ENCODE measurements at regions not wholly inside any gene's neighbourhood (a gene's known extent, or its start where the extent isn't known, plus 50 kb on each side); places are given as distances from the start of the nearest gene placed in this dataset.

DNA sequence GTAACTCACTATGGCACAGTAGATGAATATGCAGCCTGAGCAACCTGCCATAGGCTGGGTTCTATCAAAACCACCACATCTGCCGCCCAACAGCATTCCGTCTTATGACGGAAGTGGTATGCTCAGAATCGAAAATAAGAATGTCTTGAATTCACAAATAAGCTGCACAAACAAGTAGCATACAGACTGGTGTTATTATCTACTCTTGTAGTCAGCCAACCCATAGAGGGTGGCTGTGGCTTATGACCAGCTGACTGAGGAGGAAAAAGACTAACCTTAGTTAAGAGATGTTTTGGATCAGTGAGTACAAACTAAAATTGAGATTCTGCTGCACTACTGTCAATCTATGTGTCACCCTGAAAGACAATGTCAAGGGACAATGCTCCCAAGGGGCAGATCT lies 1255.1 kb upstream of the EYS start:
- DNase-seq (ENCODE audit: low spot score) = no peak
- ATAC-seq (ENCODE audit: low FRiP score) = no peak
- TF ChIP-seq, protein P1, sequence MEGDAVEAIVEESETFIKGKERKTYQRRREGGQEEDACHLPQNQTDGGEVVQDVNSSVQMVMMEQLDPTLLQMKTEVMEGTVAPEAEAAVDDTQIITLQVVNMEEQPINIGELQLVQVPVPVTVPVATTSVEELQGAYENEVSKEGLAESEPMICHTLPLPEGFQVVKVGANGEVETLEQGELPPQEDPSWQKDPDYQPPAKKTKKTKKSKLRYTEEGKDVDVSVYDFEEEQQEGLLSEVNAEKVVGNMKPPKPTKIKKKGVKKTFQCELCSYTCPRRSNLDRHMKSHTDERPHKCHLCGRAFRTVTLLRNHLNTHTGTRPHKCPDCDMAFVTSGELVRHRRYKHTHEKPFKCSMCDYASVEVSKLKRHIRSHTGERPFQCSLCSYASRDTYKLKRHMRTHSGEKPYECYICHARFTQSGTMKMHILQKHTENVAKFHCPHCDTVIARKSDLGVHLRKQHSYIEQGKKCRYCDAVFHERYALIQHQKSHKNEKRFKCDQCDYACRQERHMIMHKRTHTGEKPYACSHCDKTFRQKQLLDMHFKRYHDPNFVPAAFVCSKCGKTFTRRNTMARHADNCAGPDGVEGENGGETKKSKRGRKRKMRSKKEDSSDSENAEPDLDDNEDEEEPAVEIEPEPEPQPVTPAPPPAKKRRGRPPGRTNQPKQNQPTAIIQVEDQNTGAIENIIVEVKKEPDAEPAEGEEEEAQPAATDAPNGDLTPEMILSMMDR (IDR thresholded peaks at IDR 0.05) = no peak

DNA sequence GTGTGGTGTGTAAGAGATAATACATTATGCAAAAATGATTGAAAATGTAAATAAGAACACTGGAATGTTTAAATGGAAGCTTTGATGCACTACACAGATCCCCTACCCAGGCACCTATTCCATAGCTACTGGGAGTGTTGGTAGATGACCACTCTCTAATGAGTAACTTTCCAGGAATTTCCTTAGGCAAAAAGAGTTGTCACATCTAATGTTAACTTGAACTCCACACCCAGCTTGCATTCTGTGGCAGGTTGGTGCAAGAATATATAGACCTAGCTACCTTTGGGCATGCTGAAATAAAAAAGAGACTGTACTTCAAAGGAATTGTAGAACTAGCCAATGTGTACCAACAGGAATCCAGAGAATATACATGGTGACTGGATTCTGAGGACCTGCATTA lies 1254.2 kb upstream of the EYS start:
- TF ChIP-seq, protein P1 (IDR thresholded peaks at IDR 0.05) = no peak
- ATAC-seq (ENCODE audit: low FRiP score) (no peak), DNase-seq (ENCODE audit: low spot score) (no peak)

DNA sequence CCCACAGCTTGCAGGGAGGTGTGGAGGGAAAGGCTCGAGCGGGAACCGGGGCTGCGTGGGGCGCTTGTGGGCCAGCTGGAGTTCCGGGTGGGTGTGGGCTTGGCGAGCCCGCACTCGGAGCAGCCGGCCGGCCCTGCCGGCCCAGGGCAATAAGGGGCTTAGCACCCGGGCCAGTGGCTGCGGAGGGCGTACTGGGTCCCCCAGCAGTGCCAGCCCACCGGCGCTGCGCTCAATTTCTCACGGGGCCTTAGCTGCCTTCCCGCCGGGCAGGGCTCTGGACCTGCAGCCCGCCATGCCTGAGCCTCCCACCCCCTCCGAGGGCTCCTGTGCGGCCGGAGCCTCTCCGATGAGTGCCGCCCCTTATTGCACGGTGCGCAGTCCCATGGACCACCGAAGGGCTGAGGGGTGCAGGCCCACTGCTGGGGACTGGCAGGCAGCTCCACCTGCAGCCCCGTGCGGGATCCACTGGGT lies 1242.2 kb upstream of the EYS start:
- DNase-seq (ENCODE audit: low spot score) (no peak), ATAC-seq (ENCODE audit: low FRiP score) (no peak)

DNA sequence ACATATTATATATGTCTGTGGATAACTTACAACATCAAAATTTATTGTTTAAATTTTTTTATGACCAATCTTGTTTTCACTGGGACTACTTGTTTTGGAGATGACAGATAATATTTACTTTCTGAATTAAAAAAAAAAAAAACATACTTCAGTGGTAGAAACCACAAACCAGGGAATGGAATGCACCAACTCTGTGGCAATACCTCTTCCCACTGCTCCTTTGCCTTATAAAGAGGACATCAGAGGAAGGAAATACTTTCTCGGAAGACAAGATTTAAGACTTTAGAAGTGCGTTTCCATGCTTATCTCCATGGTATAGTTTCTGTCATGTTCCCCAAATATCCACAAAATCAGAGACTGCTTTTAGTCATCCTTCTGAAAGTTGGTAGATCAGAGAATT lies 1241.1 kb upstream of the EYS start:
- ATAC-seq (ENCODE audit: low FRiP score) (no peak), DNase-seq (ENCODE audit: low spot score) (no peak)
- TF ChIP-seq, protein P1 (IDR thresholded peaks at IDR 0.05) = no peak

More for the DNA sequence above, 1242.2 kb upstream of the EYS start:
- TF ChIP-seq, protein P1 (IDR thresholded peaks at IDR 0.05) = no peak

DNA sequence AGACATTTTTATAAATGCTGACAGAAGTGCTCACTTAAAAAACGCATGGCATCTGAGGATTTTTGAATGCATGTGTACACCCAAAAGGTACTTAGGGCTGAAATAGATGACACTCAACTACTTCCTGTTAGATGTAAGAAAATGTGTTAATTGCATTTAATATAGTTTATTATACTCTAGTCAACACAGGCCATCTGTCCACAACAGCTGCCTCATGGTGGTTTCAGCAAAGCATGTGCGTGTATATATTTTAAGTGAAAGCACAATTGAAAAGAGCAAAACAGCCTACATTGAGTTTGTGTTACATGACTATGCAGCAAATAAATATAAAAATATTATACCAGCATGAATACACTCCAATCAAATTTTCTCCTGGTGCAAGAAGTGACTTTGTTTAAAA lies 1233.0 kb upstream of the EYS start:
- ATAC-seq (ENCODE audit: low FRiP score) (no peak), DNase-seq (ENCODE audit: low spot score) (no peak)
- TF ChIP-seq, protein P1 (IDR thresholded peaks at IDR 0.05) = no peak

DNA sequence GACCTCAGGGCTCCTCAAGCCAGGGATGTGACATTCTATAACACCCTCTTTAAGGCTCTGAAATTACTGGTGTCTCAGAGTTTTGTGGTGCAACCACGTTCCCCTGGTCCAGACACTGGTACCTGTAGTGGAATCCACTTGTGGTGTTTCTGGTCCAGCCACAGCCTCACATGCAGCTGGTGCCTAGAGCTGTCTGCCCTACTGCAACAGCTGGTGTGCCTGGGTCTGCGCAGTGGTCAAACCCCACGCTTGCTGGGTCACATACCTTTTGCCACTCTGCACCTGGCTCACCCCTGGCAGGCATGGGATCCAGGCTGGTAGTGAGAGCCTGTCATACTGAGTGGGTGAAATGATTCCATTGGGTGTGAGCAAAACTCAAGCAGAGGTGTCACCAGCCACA lies 1230.2 kb upstream of the EYS start:
- DNase-seq (ENCODE audit: low spot score) (no peak), ATAC-seq (ENCODE audit: low FRiP score) (no peak)
- TF ChIP-seq, protein P1 (IDR thresholded peaks at IDR 0.05) = no peak

DNA sequence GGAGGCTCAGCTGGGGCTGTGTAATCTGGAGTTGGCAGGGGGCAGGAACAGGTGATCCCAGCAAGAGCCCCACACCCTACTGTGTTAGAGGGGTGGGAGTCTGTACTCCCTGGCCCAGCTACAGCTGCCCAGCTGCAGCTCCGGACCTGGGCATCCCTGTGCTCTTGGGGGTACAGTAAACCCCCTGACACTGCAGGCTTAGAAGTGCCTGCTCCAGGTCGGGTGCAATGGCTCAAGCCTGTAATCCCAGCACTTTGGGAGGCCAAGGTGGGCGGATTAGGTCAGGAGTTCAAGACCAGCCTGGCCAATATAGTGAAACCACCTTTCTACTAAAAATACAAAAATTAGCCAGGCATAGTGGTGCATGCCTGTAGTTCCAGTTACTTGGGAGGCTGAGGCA lies 1228.6 kb upstream of the EYS start:
- ATAC-seq (ENCODE audit: low FRiP score) (no peak), DNase-seq (ENCODE audit: low spot score) (no peak)
- TF ChIP-seq, protein P1 (IDR thresholded peaks at IDR 0.05) = no peak
